ENCODE measurements at regions not wholly inside any gene's neighbourhood (a gene's known extent, or its start where the extent isn't known, plus 50 kb on each side); places are given as distances from the start of the nearest gene placed in this dataset.
"Not testable (repeated sequence)": the region's sequence is repeated elsewhere in the genome, so short reads cannot be mapped to it uniquely, and the experiment has no call there.

- no peak for DNase-seq (ENCODE audit: low read depth in 4 of 4, low spot score in 2 of 4)
Observed at GRCh38 chr1:177741476-177741875, 228.4 kb downstream of the SEC16B start.

- no peak for DNase-seq (ENCODE audit: low read depth in 4 of 4, low spot score in 2 of 4)
Observed at GRCh38 chr1:177739780-177740179, 230.1 kb downstream of the SEC16B start.

- no peak for DNase-seq (ENCODE audit: low read depth in 4 of 4, low spot score in 2 of 4)
Observed at GRCh38 chr1:177737456-177737855, 232.4 kb downstream of the SEC16B start.

GRCh38 chr1:177732178-177732577 is 237.7 kb downstream of the SEC16B start:
- no peak for DNase-seq (ENCODE audit: low read depth in 4 of 4, low spot score in 2 of 4)

- no peak for DNase-seq (ENCODE audit: low read depth in 4 of 4, low spot score in 2 of 4)
Observed at GRCh38 chr1:177729646-177730045, 240.2 kb downstream of the SEC16B start.

- no peak for DNase-seq (ENCODE audit: low read depth in 4 of 4, low spot score in 2 of 4)
Observed at GRCh38 chr1:177723533-177723932, 246.3 kb downstream of the SEC16B start.

- peak in 2 of 4 donors; percentile 18 to 24 for DNase-seq (ENCODE audit: low read depth in 4 of 4, low spot score in 2 of 4)
Observed at GRCh38 chr1:177710696-177711620, 258.9 kb downstream of the SEC16B start.

GRCh38 chr1:177708406-177708805 is 261.5 kb downstream of the SEC16B start:
- DNase-seq (ENCODE audit: low read depth in 4 of 4, low spot score in 2 of 4), result peak in 1 of 4 donors; percentile 14

GRCh38 chr1:177706977-177707376 is 262.9 kb downstream of the SEC16B start:
- no peak for DNase-seq (ENCODE audit: low read depth in 4 of 4, low spot score in 2 of 4)

GRCh38 chr1:177705839-177706238 is 264.0 kb downstream of the SEC16B start:
- DNase-seq (ENCODE audit: low read depth in 4 of 4, low spot score in 2 of 4), result no peak

- no peak for DNase-seq (ENCODE audit: low read depth in 4 of 4, low spot score in 2 of 4)
Observed at GRCh38 chr1:177703888-177704446, 265.9 kb downstream of the SEC16B start.

GRCh38 chr1:177701654-177702353 is 268.1 kb downstream of the SEC16B start:
- no peak for DNase-seq (ENCODE audit: low read depth in 4 of 4, low spot score in 2 of 4)

- no peak for DNase-seq (ENCODE audit: low read depth in 4 of 4, low spot score in 2 of 4)
Observed at GRCh38 chr1:177700856-177701255, 269.0 kb downstream of the SEC16B start.

GRCh38 chr1:177690996-177691395 is 278.9 kb downstream of the SEC16B start:
- DNase-seq (ENCODE audit: low read depth in 4 of 4, low spot score in 2 of 4), result no peak

GRCh38 chr1:177687544-177687943 is 282.3 kb downstream of the SEC16B start:
- no peak for DNase-seq (ENCODE audit: low read depth in 4 of 4, low spot score in 2 of 4)

- no peak for DNase-seq (ENCODE audit: low read depth in 4 of 4, low spot score in 2 of 4)
Observed at GRCh38 chr1:177686933-177687332, 282.9 kb downstream of the SEC16B start.

GRCh38 chr1:177669161-177669560 is 300.7 kb downstream of the SEC16B start:
- no peak for DNase-seq (ENCODE audit: low read depth in 4 of 4, low spot score in 2 of 4)

GRCh38 chr1:177665935-177666334 is 303.9 kb downstream of the SEC16B start:
- DNase-seq (ENCODE audit: low read depth in 4 of 4, low spot score in 2 of 4), result no peak

GRCh38 chr1:177664742-177665141 is 305.1 kb downstream of the SEC16B start:
- DNase-seq (ENCODE audit: low read depth in 4 of 4, low spot score in 2 of 4), result not testable (repeated sequence)

GRCh38 chr1:177660188-177660587 is 309.7 kb downstream of the SEC16B start:
- no peak for DNase-seq (ENCODE audit: low read depth in 4 of 4, low spot score in 2 of 4)

- DNase-seq (ENCODE audit: low read depth in 4 of 4, low spot score in 2 of 4), result no peak
Observed at GRCh38 chr1:177659281-177659680, 310.6 kb downstream of the SEC16B start.

All from left renal cortex interstitium (tissue), 4 donors.